Gastrocnemius medialis (tissue), 4 donors: ENCODE measurements at regions not wholly inside any gene's neighbourhood (a gene's known extent, or its start where the extent isn't known, plus 50 kb on each side); places are given as distances from the start of the nearest gene placed in this dataset.
A peak's percentile ranks its signal among the peaks of the same experiment; 100 is the strongest.

ENCODE experiments used
- ATAC-seq, 2 donors: fragments of 150-250 bp; one replicate each; pipeline ENCODE4 v1.9.1; 2016
- DNase-seq, 2 donors: peaks; one replicate each; pipeline ENCODE4 v3.0.0-alpha.2; 2019
- H3K27ac ChIP-seq, 4 donors: fragments of 200-600 bp; sonication (generic); 1 replicate in 1 of 4; 2 replicates in 3 of 4; pipeline ENCODE4 v1.5.1; 2016 to 2018; ENCODE audit warnings: mild to moderate bottlenecking in 2 of 4, moderate library complexity in 1 of 4
- H3K27me3 ChIP-seq, 3 donors: fragments of 200-600 bp; sonication (generic) in 2 of 3; 1 replicate in 1 of 3; 2 replicates in 2 of 3; pipeline versions ENCODE4 v1.5.1 to v1.6.0; 2016 to 2019; ENCODE audit warnings: mild to moderate bottlenecking in 1 of 3, moderate library complexity in 1 of 3
- H3K36me3 ChIP-seq, 2 donors: fragments of 200-600 bp; sonication (generic) in 1 of 2; one replicate each; pipeline ENCODE4 v1.5.1; 2017 to 2018
- H3K4me1 ChIP-seq, 2 donors: fragments of 200-600 bp; sonication (generic) in 1 of 2; one replicate each; pipeline ENCODE4 v1.5.1; 2016 to 2017; ENCODE audit warnings: mild to moderate bottlenecking in 2 of 2
- H3K4me3 ChIP-seq, 4 donors: fragments of 200-600 bp; sonication (generic) in 3 of 4; 1 replicate in 1 of 4; 2 replicates in 3 of 4; pipeline ENCODE4 v1.5.1; 2016 to 2019; ENCODE audit warnings: mild to moderate bottlenecking in 2 of 4
- H3K9me3 ChIP-seq, 3 donors: fragments of 200-600 bp; sonication (generic) in 2 of 3; 1 replicate in 1 of 3; 2 replicates in 2 of 3; pipeline ENCODE4 v1.5.1; 2016 to 2019
- CTCF ChIP-seq, 5 experiments: fragments of 450-650 bp in 3 of 5; fragments of 200-600 bp in 2 of 5; sonication (generic) in 2 of 5; IDR thresholded peaks in 4 of 5; conservative IDR thresholded peaks in 1 of 5; 1 replicate in 4 of 5; 2 replicates in 1 of 5; pipeline ENCODE4 v1.5.1; 2016 to 2019; ENCODE audit warnings: antibody characterized with exemption in 5 of 5, mild to moderate bottlenecking in 3 of 5, moderate library complexity in 3 of 5
- POLR2A ChIP-seq, 2 donors: fragments of 450-650 bp; IDR thresholded peaks; one replicate each; pipeline ENCODE4 v1.6.1; 2017; ENCODE audit warnings: antibody characterized with exemption in 2 of 2, mild to moderate bottlenecking in 2 of 2, moderate library complexity in 2 of 2
- in situ Hi-C, 4 donors: fragments of 200-750 bp; cut with MboI; loops; one replicate each; pipeline versions ENCODE4 v1.15.0 to v1.8.0; 2017; ENCODE audit warnings: low sequenced_read_pairs in 4 of 4
- intact Hi-C: fragments of 100-400 bp; cut with DNase I; formaldehyde crosslinking; loops from one replicate; pipeline ENCODE4 v1.15.1; 2023; ENCODE audit warnings: low total_unique reads

GRCh38 chr2:207279520-207279919, 113.8 kb upstream of the KLF7 start:
- intact Hi-C loops, result no loop called here
- no peaks in the 10 kb centered on the region for H3K9me3 ChIP-seq
- no peak overlapping the region for H3K27ac ChIP-seq
- H3K36me3 ChIP-seq, result no peaks in the 10 kb centered on the region
- H3K4me3 ChIP-seq, result no peak overlapping the region
- DNase-seq, result no peak
- no peak for ATAC-seq
- H3K4me1 ChIP-seq, result no peaks in the 10 kb centered on the region
- no peaks in the 10 kb centered on the region for H3K27me3 ChIP-seq
- in situ Hi-C loops, result no loop called here
- TF ChIP-seq CTCF (IDR thresholded peaks at IDR 0.05 in 4 of 5, conservative IDR thresholded peaks at IDR 0.05 in 1 of 5) (no peak), POLR2A (IDR thresholded peaks at IDR 0.05) (no peak)

- DNase-seq (no peak), ATAC-seq (no peak)
- Histone ChIP-seq H3K4me1 (no peaks in the 10 kb centered on the region), H3K27ac (no peak overlapping the region), H3K27me3 (no peaks in the 10 kb centered on the region), H3K9me3 (no peaks in the 10 kb centered on the region), H3K36me3 (no peaks in the 10 kb centered on the region), H3K4me3 (no peak overlapping the region)
- intact Hi-C loops (no loop called here), in situ Hi-C loops (no loop called here)
- TF ChIP-seq CTCF (IDR thresholded peaks at IDR 0.05 in 4 of 5, conservative IDR thresholded peaks at IDR 0.05 in 1 of 5), result no peak
- TF ChIP-seq POLR2A (IDR thresholded peaks at IDR 0.05), result no peak
Measured at GRCh38 chr2:207281436-207281835, 115.7 kb upstream of the KLF7 start.

GRCh38 chr2:207282916-207283315, 117.2 kb upstream of the KLF7 start:
- H3K27ac ChIP-seq, result no peak overlapping the region
- intact Hi-C loops, result no loop called here

GRCh38 chr2:207283356-207283755, 117.6 kb upstream of the KLF7 start:
- no peak for ATAC-seq
- Histone ChIP-seq H3K27me3 (no peaks in the 10 kb centered on the region), H3K4me3 (no peak overlapping the region), H3K4me1 (no peaks in the 10 kb centered on the region), H3K9me3 (no peaks in the 10 kb centered on the region), H3K27ac (no peak overlapping the region), H3K36me3 (no peaks in the 10 kb centered on the region)
- in situ Hi-C loops (no loop called here), intact Hi-C loops (no loop called here)
- peak; percentile 23 to 24 for DNase-seq
- no peak for TF ChIP-seq CTCF (IDR thresholded peaks at IDR 0.05 in 4 of 5, conservative IDR thresholded peaks at IDR 0.05 in 1 of 5)
- TF ChIP-seq POLR2A (IDR thresholded peaks at IDR 0.05), result no peak

More at GRCh38 chr2:207282916-207283315, 117.2 kb upstream of the KLF7 start:
- H3K4me1 ChIP-seq, result no peaks in the 10 kb centered on the region
- H3K9me3 ChIP-seq, result no peaks in the 10 kb centered on the region
- in situ Hi-C loops, result no loop called here
- no peaks in the 10 kb centered on the region for H3K27me3 ChIP-seq
- H3K36me3 ChIP-seq, result no peaks in the 10 kb centered on the region
- no peak overlapping the region for H3K4me3 ChIP-seq
- TF ChIP-seq POLR2A (IDR thresholded peaks at IDR 0.05), result no peak
- no peak for TF ChIP-seq CTCF (IDR thresholded peaks at IDR 0.05 in 4 of 5, conservative IDR thresholded peaks at IDR 0.05 in 1 of 5)
- DNase-seq (no peak), ATAC-seq (no peak)
